ENCODE measurements at regions not wholly inside any gene's neighbourhood (a gene's known extent, or its start where the extent isn't known, plus 50 kb on each side); places are given as distances from the start of the nearest gene placed in this dataset.

GRCh38 chr6:156348424-156348823 lies 428.8 kb upstream of the ARID1B start:
- DNase-seq = peak; percentile 29 to 65 (median 51)

GRCh38 chr6:156347656-156348055 lies 429.5 kb upstream of the ARID1B start:
- peak in 3 of 4 experiments; percentile 35 to 62 (median 40) for DNase-seq

- no peak for DNase-seq
Measured at GRCh38 chr6:156347246-156347645, 429.9 kb upstream of the ARID1B start.

- peak in 3 of 4 experiments; percentile 44 to 52 (median 49) for DNase-seq
Measured at GRCh38 chr6:156345700-156346099, 431.5 kb upstream of the ARID1B start.

- peak in 3 of 4 experiments; percentile 16 to 58 (median 52) for DNase-seq
Measured at GRCh38 chr6:156344491-156344890, 432.7 kb upstream of the ARID1B start.

GRCh38 chr6:156337801-156338200 lies 439.4 kb upstream of the ARID1B start:
- peak in 3 of 4 experiments; percentile 30 to 59 (median 55) for DNase-seq

GRCh38 chr6:156336733-156337132 lies 440.4 kb upstream of the ARID1B start:
- DNase-seq = no peak

- DNase-seq = peak in 3 of 4 experiments; percentile 6 to 36 (median 15)
Measured at GRCh38 chr6:156336089-156336488, 441.1 kb upstream of the ARID1B start.

GRCh38 chr6:156334966-156335365 lies 442.2 kb upstream of the ARID1B start:
- no peak for DNase-seq

- no peak for DNase-seq
Measured at GRCh38 chr6:156319707-156320106, 457.5 kb upstream of the ARID1B start.

GRCh38 chr6:156316583-156317125 lies 460.5 kb upstream of the ARID1B start:
- no peak for DNase-seq

GRCh38 chr6:156315146-156315545 lies 462.0 kb upstream of the ARID1B start:
- no peak for DNase-seq

GRCh38 chr6:156313037-156313436 lies 464.1 kb upstream of the ARID1B start:
- DNase-seq = peak; percentile 29 to 56 (median 49)

- DNase-seq = no peak
Measured at GRCh38 chr6:156311291-156311690, 465.9 kb upstream of the ARID1B start.

- no peak for DNase-seq
Measured at GRCh38 chr6:156310701-156311100, 466.5 kb upstream of the ARID1B start.

GRCh38 chr6:156309017-156309416 lies 468.2 kb upstream of the ARID1B start:
- DNase-seq = peak in 1 of 4 experiments; percentile 6

GRCh38 chr6:156308604-156309003 lies 468.6 kb upstream of the ARID1B start:
- DNase-seq = no peak

GRCh38 chr6:156306531-156306930 lies 470.6 kb upstream of the ARID1B start:
- peak; percentile 50 to 85 (median 74) for DNase-seq

GRCh38 chr6:156283091-156283490 lies 494.1 kb upstream of the ARID1B start:
- no peak for DNase-seq

- DNase-seq = no peak
Measured at GRCh38 chr6:156282087-156282486, 495.1 kb upstream of the ARID1B start.

- no peak for DNase-seq
Measured at GRCh38 chr6:156281266-156281665, 495.9 kb upstream of the ARID1B start.

GRCh38 chr6:156280065-156280464 lies 497.1 kb upstream of the ARID1B start:
- no peak for DNase-seq

GRCh38 chr6:156279261-156279969 lies 497.8 kb upstream of the ARID1B start:
- peak; percentile 32 to 65 (median 48) for DNase-seq

- DNase-seq = no peak
Measured at GRCh38 chr6:156273065-156273711, 504.0 kb upstream of the ARID1B start.

Measured in suppressor macrophage (primary cell).